GM12872 (cell line): ENCODE measurements at regions not wholly inside any gene's neighbourhood (a gene's known extent, or its start where the extent isn't known, plus 50 kb on each side); places are given as distances from the start of the nearest gene placed in this dataset.

ENCODE experiments used
- TF ChIP-seq, protein P1 (sequence below): IDR thresholded peaks from 3 replicates; pipeline ENCODE4 v1.5.1; 2011; ENCODE audit warnings: low read depth, mild to moderate bottlenecking, low read length, moderate library complexity; ENCODE audit not compliant: insufficient read depth

GRCh38 chr18:27752944-27753343 lies 424.0 kb downstream of the CDH2 start:
- TF ChIP-seq, protein P1, sequence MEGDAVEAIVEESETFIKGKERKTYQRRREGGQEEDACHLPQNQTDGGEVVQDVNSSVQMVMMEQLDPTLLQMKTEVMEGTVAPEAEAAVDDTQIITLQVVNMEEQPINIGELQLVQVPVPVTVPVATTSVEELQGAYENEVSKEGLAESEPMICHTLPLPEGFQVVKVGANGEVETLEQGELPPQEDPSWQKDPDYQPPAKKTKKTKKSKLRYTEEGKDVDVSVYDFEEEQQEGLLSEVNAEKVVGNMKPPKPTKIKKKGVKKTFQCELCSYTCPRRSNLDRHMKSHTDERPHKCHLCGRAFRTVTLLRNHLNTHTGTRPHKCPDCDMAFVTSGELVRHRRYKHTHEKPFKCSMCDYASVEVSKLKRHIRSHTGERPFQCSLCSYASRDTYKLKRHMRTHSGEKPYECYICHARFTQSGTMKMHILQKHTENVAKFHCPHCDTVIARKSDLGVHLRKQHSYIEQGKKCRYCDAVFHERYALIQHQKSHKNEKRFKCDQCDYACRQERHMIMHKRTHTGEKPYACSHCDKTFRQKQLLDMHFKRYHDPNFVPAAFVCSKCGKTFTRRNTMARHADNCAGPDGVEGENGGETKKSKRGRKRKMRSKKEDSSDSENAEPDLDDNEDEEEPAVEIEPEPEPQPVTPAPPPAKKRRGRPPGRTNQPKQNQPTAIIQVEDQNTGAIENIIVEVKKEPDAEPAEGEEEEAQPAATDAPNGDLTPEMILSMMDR, result no peak

GRCh38 chr18:27750923-27751322 lies 426.0 kb downstream of the CDH2 start:
- TF ChIP-seq, protein P1, result no peak

GRCh38 chr18:27750014-27750413 lies 426.9 kb downstream of the CDH2 start:
- TF ChIP-seq, protein P1, result peak; percentile 31; the same call in 1 of the 3 replicates

DNA sequence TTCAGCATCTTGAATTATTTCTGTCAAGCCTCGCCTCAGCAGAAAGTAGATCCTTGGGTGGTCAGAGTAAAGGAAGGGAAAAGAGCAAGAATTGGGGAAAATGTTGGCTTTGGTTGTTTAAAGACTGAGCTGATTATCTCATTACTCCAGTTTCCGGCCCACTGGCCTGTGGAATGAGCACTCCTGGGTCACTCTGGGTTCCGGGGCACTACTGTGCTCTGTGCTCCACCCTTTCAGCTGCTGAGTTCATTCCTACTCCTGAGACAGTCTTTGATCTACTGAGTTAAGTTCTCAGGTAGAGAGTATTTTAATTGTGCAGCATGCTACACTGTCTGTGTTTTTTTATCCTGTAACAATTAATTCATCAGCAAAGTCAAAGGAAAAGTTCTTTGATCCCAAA lies 427.7 kb downstream of the CDH2 start:
- TF ChIP-seq, protein P1, result no peak

DNA sequence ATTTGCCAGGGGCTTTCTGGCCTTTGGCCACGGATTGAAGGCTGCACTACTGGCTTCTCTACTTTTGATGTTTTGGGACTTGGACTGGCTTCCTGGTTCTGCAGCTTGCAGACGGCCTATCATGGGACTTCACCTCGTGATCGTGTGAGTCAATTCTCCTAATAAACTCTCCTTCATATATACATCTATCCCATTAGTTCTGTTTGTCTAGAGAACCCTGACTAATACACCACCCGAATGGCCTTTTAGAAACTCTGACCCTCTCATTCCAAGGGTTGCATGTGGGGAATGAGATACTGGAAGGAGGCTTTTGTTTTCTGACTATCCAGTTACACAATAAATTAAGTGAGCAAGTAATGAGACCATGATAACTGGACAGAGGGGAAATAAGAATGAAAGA lies 430.7 kb downstream of the CDH2 start:
- TF ChIP-seq, protein P1, result no peak

DNA sequence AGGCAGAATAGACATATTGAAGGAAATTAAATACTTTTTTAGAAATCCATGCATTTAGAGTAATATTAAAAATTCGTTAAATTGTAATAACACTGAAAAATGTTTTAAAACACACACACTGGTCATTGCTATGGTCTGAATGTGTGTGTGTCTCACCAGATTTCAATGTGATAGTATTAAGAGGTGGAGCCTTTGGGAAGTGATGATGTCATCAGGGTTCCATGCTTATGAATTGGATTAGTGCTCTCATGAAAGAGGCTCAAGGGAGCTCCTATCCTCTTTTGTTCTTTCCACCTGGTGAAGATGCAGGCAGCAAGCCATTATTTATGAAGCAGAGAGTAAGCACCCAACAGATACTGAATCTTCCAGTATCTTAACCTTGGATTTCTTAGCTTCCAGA lies 441.8 kb downstream of the CDH2 start:
- TF ChIP-seq, protein P1, result no peak

GRCh38 chr18:27731211-27731610 lies 445.7 kb downstream of the CDH2 start:
- TF ChIP-seq, protein P1, result no peak

GRCh38 chr18:27728659-27729058 lies 448.3 kb downstream of the CDH2 start:
- TF ChIP-seq, protein P1, result no peak
